Osteoblast (primary cell): ENCODE measurements at regions not wholly inside any gene's neighbourhood (a gene's known extent, or its start where the extent isn't known, plus 50 kb on each side); places are given as distances from the start of the nearest gene placed in this dataset.

Experiments
- DNase-seq: peaks from one replicate; pipeline ENCODE4 v3.0.0; 2011; ENCODE audit warnings: low spot score, mixed read lengths; ENCODE audit not compliant: insufficient read length; ENCODE audit errors: missing footprints
- H2AFZ ChIP-seq: 2 replicates; pipeline ENCODE4 v1.6.0; 2011; ENCODE audit warnings: mild to moderate bottlenecking, low read length
- H3K27ac ChIP-seq: 2 replicates; pipeline ENCODE4 v1.5.1; 2011; ENCODE audit warnings: mild to moderate bottlenecking, low read depth, low read length, moderate library complexity
- H3K27me3 ChIP-seq: 2 replicates; pipeline ENCODE4 v1.6.0; 2012; ENCODE audit warnings: mild to moderate bottlenecking, control low read depth, inconsistent platforms, low read length, moderate library complexity; ENCODE audit not compliant: insufficient read depth
- H3K36me3 ChIP-seq: 2 replicates; pipeline ENCODE4 v1.5.1; 2011; ENCODE audit warnings: mild to moderate bottlenecking, low read length, control low read depth, moderate library complexity; ENCODE audit not compliant: insufficient read depth
- H3K4me1 ChIP-seq: 2 replicates; pipeline ENCODE4 v1.5.1; 2011; ENCODE audit warnings: mild to moderate bottlenecking, low read length, control low read depth, moderate library complexity; ENCODE audit not compliant: insufficient read depth
- H3K4me2 ChIP-seq: 2 replicates; pipeline ENCODE4 v1.6.0; 2011; ENCODE audit warnings: mild to moderate bottlenecking, low read length; ENCODE audit not compliant: insufficient read depth
- H3K4me3 ChIP-seq: fragments of 200-600 bp; sonication (generic); 3 replicates; pipeline ENCODE4 v1.5.1; 2012; ENCODE audit warnings: mild to moderate bottlenecking, low read length, inconsistent platforms; ENCODE audit not compliant: insufficient read depth
- H3K79me2 ChIP-seq: 2 replicates; pipeline ENCODE4 v1.6.0; 2012; ENCODE audit warnings: mild to moderate bottlenecking, low read length, control low read depth, inconsistent platforms; ENCODE audit not compliant: insufficient read depth
- H3K9me3 ChIP-seq: 2 replicates; pipeline ENCODE4 v1.5.1; 2011; ENCODE audit warnings: low read depth, low read length, control low read depth
- H4K20me1 ChIP-seq: 2 replicates; pipeline ENCODE4 v1.6.0; 2012; ENCODE audit warnings: mild to moderate bottlenecking, low read length, control low read depth; ENCODE audit not compliant: insufficient read depth
- TF ChIP-seq, protein P1 (sequence below): IDR thresholded peaks from 2 replicates; pipeline ENCODE4 v1.5.1; 2011; ENCODE audit warnings: mild to moderate bottlenecking, low read depth, low read length, moderate library complexity; ENCODE audit errors: extremely low read depth

- Histone ChIP-seq H3K36me3 (no peaks in the 10 kb centered on the region), H3K79me2 (no peaks in the 10 kb centered on the region), H4K20me1 (no peaks in the 10 kb centered on the region), H3K4me2 (no peak overlapping the region), H3K9me3 (no peaks in the 10 kb centered on the region), H3K27ac (no peak overlapping the region), H2AFZ (no peak overlapping the region), H3K4me3 (no peak overlapping the region), H3K4me1 (peaks cover 5% of the 10 kb centered on the region), H3K27me3 (no peaks in the 10 kb centered on the region)
- TF ChIP-seq, protein P1, sequence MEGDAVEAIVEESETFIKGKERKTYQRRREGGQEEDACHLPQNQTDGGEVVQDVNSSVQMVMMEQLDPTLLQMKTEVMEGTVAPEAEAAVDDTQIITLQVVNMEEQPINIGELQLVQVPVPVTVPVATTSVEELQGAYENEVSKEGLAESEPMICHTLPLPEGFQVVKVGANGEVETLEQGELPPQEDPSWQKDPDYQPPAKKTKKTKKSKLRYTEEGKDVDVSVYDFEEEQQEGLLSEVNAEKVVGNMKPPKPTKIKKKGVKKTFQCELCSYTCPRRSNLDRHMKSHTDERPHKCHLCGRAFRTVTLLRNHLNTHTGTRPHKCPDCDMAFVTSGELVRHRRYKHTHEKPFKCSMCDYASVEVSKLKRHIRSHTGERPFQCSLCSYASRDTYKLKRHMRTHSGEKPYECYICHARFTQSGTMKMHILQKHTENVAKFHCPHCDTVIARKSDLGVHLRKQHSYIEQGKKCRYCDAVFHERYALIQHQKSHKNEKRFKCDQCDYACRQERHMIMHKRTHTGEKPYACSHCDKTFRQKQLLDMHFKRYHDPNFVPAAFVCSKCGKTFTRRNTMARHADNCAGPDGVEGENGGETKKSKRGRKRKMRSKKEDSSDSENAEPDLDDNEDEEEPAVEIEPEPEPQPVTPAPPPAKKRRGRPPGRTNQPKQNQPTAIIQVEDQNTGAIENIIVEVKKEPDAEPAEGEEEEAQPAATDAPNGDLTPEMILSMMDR: no peak
- no peak for DNase-seq
These were observed 351.8 kb downstream of the ZIC1 start for GRCh38 chr3:147760941-147761340.

GRCh38 chr3:147773116-147773630 lies 364.0 kb downstream of the ZIC1 start:
- H3K4me3 ChIP-seq: no peak overlapping the region
- no peak overlapping the region for H3K4me2 ChIP-seq
- no peak overlapping the region for H3K27ac ChIP-seq
- H3K36me3 ChIP-seq: no peaks in the 10 kb centered on the region
- no peak overlapping the region for H2AFZ ChIP-seq
- H3K79me2 ChIP-seq: no peaks in the 10 kb centered on the region
- H3K9me3 ChIP-seq: no peaks in the 10 kb centered on the region
- H3K4me1 ChIP-seq: peaks cover 9% of the 10 kb centered on the region
- no peak for DNase-seq
- H3K27me3 ChIP-seq: no peaks in the 10 kb centered on the region
- no peaks in the 10 kb centered on the region for H4K20me1 ChIP-seq
- TF ChIP-seq, protein P1: no peak

GRCh38 chr3:147775411-147775810 lies 366.2 kb downstream of the ZIC1 start:
- Histone ChIP-seq H3K36me3 (no peaks in the 10 kb centered on the region), H3K4me3 (no peak overlapping the region), H3K27ac (no peak overlapping the region), H2AFZ (no peak overlapping the region), H3K4me1 (peaks cover 9% of the 10 kb centered on the region), H4K20me1 (no peaks in the 10 kb centered on the region), H3K9me3 (no peaks in the 10 kb centered on the region), H3K4me2 (no peak overlapping the region), H3K27me3 (no peaks in the 10 kb centered on the region), H3K79me2 (no peaks in the 10 kb centered on the region)
- TF ChIP-seq, protein P1: no peak
- DNase-seq: no peak

- Histone ChIP-seq H4K20me1 (no peaks in the 10 kb centered on the region), H3K4me2 (no peak overlapping the region), H3K27me3 (no peaks in the 10 kb centered on the region), H3K4me3 (no peak overlapping the region), H3K36me3 (no peaks in the 10 kb centered on the region), H3K27ac (peak overlapping the region; percentile 37), H3K79me2 (no peaks in the 10 kb centered on the region), H3K9me3 (no peaks in the 10 kb centered on the region), H2AFZ (no peak overlapping the region), H3K4me1 (peaks cover 9% of the 10 kb centered on the region)
- TF ChIP-seq, protein P1: no peak
- DNase-seq: no peak
These were observed 366.8 kb downstream of the ZIC1 start for GRCh38 chr3:147775816-147776530.
